Hepatocyte (in vitro differentiated cells): ENCODE measurements at regions not wholly inside any gene's neighbourhood (a gene's known extent, or its start where the extent isn't known, plus 50 kb on each side); places are given as distances from the start of the nearest gene placed in this dataset.
A peak's percentile ranks its signal among the peaks of the same experiment; 100 is the strongest.

Source experiments
- DNase-seq: peaks from one replicate; pipeline ENCODE4 v3.0.0-alpha.2; 2016; ENCODE audit warnings: low spot score
- H2AFZ ChIP-seq: fragments of 200-600 bp; sonication (generic); 2 replicates; pipeline ENCODE4 v1.6.0; 2016; ENCODE audit warnings: antibody characterized with exemption, mild to moderate bottlenecking
- H3K27ac ChIP-seq: fragments of 200-600 bp; sonication (generic); 2 replicates; pipeline ENCODE4 v1.5.1; 2016; ENCODE audit warnings: mild to moderate bottlenecking
- H3K27me3 ChIP-seq: fragments of 200-600 bp; sonication (generic); 2 replicates; pipeline ENCODE4 v1.6.1; 2016
- H3K36me3 ChIP-seq: fragments of 200-600 bp; sonication (generic); replicated peaks from 2 replicates; pipeline ENCODE4 v1.5.1; 2016; ENCODE audit warnings: low read depth; ENCODE audit not compliant: insufficient read depth
- H3K4me1 ChIP-seq: fragments of 200-600 bp; sonication (generic); 2 replicates; pipeline ENCODE4 v1.5.1; 2016; ENCODE audit warnings: mild to moderate bottlenecking, moderate library complexity; ENCODE audit not compliant: insufficient read depth
- H3K4me2 ChIP-seq: fragments of 200-600 bp; sonication (generic); 2 replicates; pipeline ENCODE4 v1.6.0; 2016
- H3K4me3 ChIP-seq: fragments of 200-600 bp; sonication (generic); 2 replicates; pipeline ENCODE4 v1.5.1; 2016; ENCODE audit warnings: mild to moderate bottlenecking
- H3K79me2 ChIP-seq: fragments of 200-600 bp; sonication (generic); 2 replicates; pipeline ENCODE4 v1.6.0; 2017; ENCODE audit warnings: mild to moderate bottlenecking
- H3K9me2 ChIP-seq: fragments of 200-600 bp; sonication (generic); replicated peaks from 2 replicates; pipeline ENCODE4 v1.6.0; 2017; ENCODE audit warnings: mild to moderate bottlenecking; ENCODE audit not compliant: insufficient read depth
- H3K9me3 ChIP-seq: fragments of 200-600 bp; sonication (generic); 2 replicates; pipeline ENCODE4 v1.5.1; 2016; ENCODE audit warnings: low read depth, mild to moderate bottlenecking
- H4K20me1 ChIP-seq: fragments of 200-600 bp; sonication (generic); 2 replicates; pipeline ENCODE4 v1.6.0; 2016; ENCODE audit warnings: mild to moderate bottlenecking; ENCODE audit not compliant: insufficient read depth, poor library complexity, severe bottlenecking
- CTCF ChIP-seq: fragments of 200-600 bp; sonication (generic); IDR thresholded peaks from 2 replicates; pipeline ENCODE4 v1.5.1; 2016; ENCODE audit warnings: antibody characterized with exemption, mild to moderate bottlenecking; ENCODE audit not compliant: poor library complexity
- EZH2 ChIP-seq: fragments of 200-600 bp; sonication (generic); IDR thresholded peaks from 2 replicates; pipeline ENCODE4 v1.6.1; 2016; ENCODE audit warnings: antibody characterized with exemption, mild to moderate bottlenecking, borderline replicate concordance
- EZH2phosphoT487 ChIP-seq: fragments of 200-600 bp; sonication (generic); IDR thresholded peaks from one replicate; pipeline ENCODE4 v1.6.1; 2018; ENCODE audit warnings: antibody characterized with exemption, mild to moderate bottlenecking, low read depth, moderate library complexity; ENCODE audit not compliant: unreplicated experiment, severe bottlenecking
- WGBS: methylation state at CpG from one replicate; pipeline ENCODE4 v1.1.6; 2016; ENCODE audit warnings: low lambda C conversion rate; ENCODE audit errors: missing lambda C conversion rate; 5-methylcytosine and 5-hydroxymethylcytosine counted together

DNA sequence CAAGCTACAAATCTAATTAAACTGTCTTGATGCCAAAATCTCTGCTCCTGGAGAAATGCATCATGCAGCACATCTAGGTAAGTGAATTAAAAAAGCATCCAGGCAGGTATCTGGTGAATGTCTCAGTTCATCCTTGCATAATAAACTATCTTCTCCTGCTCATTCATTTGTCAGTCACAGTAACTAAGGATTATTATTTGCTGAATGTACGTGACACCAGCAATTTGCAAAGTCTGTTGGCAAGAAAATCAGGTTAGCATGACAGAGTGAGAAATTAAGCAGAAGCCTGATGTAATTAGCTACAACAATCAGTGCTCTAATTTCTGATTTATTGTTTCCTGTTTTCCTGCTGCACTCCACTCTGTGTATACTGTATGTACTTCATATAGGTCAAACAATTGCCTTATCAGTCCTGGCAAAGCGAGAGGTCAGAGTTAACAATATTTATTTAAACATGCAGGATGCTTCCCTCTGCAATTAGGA, 213.6 kb downstream of the FBXO8 start:
- Histone ChIP-seq H3K4me1 (no peaks in the 10 kb centered on the region), H3K4me2 (peak overlapping the region; percentile 16), H3K36me3 (no peaks in the 10 kb centered on the region), H3K27me3 (no peaks in the 10 kb centered on the region), H3K79me2 (no peaks in the 10 kb centered on the region), H3K9me3 (no peaks in the 10 kb centered on the region), H3K9me2 (no peaks in the 10 kb centered on the region), H3K4me3 (no peak overlapping the region), H2AFZ (no peak overlapping the region), H3K27ac (no peak overlapping the region), H4K20me1 (no peaks in the 10 kb centered on the region)
- WGBS, result 53% methylated on average over 2 of the region's 2 CpGs
- DNase-seq, result no peak
- TF ChIP-seq EZH2phosphoT487 (no peak), EZH2 (no peak), CTCF (no peak)

GRCh38 chr4:174066611-174067205, 216.8 kb downstream of the FBXO8 start:
- TF ChIP-seq CTCF (no peak), EZH2phosphoT487 (no peak), EZH2 (no peak)
- Histone ChIP-seq H3K4me2 (no peak overlapping the region), H3K27ac (no peak overlapping the region), H3K79me2 (no peaks in the 10 kb centered on the region), H3K9me3 (no peaks in the 10 kb centered on the region), H3K4me1 (no peaks in the 10 kb centered on the region), H2AFZ (no peak overlapping the region), H4K20me1 (no peaks in the 10 kb centered on the region), H3K4me3 (no peak overlapping the region), H3K27me3 (no peaks in the 10 kb centered on the region), H3K36me3 (no peaks in the 10 kb centered on the region), H3K9me2 (no peaks in the 10 kb centered on the region)
- no peak for DNase-seq
- WGBS, result 92% methylated on average over 3 of the region's 3 CpGs

- H3K4me2 ChIP-seq, result no peak overlapping the region
- H3K27me3 ChIP-seq, result no peaks in the 10 kb centered on the region
- H3K9me2 ChIP-seq, result no peaks in the 10 kb centered on the region
- no peaks in the 10 kb centered on the region for H3K36me3 ChIP-seq
- H3K27ac ChIP-seq, result no peak overlapping the region
- H2AFZ ChIP-seq, result no peak overlapping the region
- TF ChIP-seq EZH2 (no peak), EZH2phosphoT487 (peak; percentile 38)
- no peaks in the 10 kb centered on the region for H4K20me1 ChIP-seq
- H3K9me3 ChIP-seq, result peaks cover 4% of the 10 kb centered on the region
- H3K79me2 ChIP-seq, result no peaks in the 10 kb centered on the region
- H3K4me3 ChIP-seq, result no peak overlapping the region
- H3K4me1 ChIP-seq, result no peaks in the 10 kb centered on the region
- DNase-seq, result no peak
Observed at GRCh38 chr4:174062831-174063230, 220.6 kb downstream of the FBXO8 start.

DNA sequence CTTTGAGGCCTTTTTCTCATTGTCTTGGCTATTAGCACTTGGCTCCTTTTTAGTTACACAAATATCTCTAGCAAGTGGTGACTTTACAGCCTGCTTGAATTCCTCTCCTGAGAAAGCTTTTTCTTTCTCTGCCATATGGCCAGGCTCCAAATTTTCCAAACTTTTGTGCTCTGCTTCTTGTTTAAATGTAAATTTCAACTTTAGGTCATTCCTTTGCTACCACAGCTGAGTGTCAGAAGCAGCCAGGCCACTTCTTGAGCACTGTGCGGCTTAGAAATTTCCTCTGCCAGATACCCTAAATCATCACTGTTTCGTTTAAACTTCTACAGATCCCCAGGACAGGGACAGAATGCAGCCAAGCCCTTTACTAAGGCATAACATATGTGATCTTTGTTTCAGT, 222.4 kb downstream of the FBXO8 start:
- H3K36me3 ChIP-seq, result no peaks in the 10 kb centered on the region
- no peaks in the 10 kb centered on the region for H3K4me1 ChIP-seq
- TF ChIP-seq CTCF, result no peak
- TF ChIP-seq EZH2, result no peak
- no peak for TF ChIP-seq EZH2phosphoT487

More for the DNA sequence above, 222.4 kb downstream of the FBXO8 start:
- no peak overlapping the region for H3K27ac ChIP-seq
- no peaks in the 10 kb centered on the region for H4K20me1 ChIP-seq
- H3K9me3 ChIP-seq, result peaks cover 4% of the 10 kb centered on the region
- H2AFZ ChIP-seq, result no peak overlapping the region
- no peaks in the 10 kb centered on the region for H3K9me2 ChIP-seq
- 78% methylated on average over 2 of the region's 2 CpGs for WGBS
- no peaks in the 10 kb centered on the region for H3K27me3 ChIP-seq
- no peak overlapping the region for H3K4me3 ChIP-seq
- no peak for DNase-seq
- H3K4me2 ChIP-seq, result no peak overlapping the region
- no peaks in the 10 kb centered on the region for H3K79me2 ChIP-seq
